ENCODE measurements at regions not wholly inside any gene's neighbourhood (a gene's known extent, or its start where the extent isn't known, plus 50 kb on each side); places are given as distances from the start of the nearest gene placed in this dataset.

DNA sequence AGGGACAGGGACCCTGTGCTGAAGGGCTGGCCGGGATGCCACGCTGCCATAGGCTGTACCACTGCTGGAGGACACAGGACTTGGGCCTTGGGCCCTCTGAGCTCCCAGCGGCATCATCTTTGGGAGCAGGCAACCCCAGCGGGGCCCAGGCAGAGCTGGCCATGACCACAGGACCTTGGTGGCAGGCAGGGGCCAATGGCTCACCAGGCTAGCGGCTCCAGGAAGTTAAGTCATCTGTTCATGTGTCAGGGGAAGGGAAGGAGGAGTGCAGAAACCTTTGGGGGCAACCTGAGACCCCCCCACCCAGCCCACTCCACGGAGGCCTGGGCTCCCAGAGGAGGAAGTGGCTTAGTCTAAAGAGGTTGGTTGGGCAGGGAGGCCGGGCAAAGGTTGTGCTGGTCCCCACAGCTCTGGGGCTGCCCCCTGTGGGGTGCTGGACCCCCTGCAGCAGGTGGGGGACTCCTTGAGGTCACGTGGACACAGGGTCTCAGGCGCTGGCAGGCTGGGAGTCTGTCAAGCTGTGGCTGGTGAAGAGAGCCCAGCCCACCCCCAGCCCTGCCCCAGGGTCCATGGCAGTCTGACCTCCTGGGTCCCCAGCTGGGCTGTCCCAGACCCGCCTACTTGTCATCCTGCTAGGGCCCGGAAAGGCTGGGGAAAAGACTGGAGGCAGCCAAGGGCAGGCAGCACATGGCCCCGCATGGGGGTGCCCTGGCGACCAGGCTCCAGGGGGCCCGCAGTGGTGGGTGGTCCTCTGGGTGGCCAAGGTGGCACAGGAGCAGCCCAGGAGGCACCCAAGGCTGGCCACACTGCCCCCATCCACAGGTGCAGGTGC, 184.3 kb downstream of the IGLL1 start:
- no peak for DNase-seq (ENCODE audit: low spot score)
- ChIA-PET POLR2A (no interaction called here), CTCF (ENCODE audit: low intra/inter-chr PET ratio, low total read pairs) (no interaction called here)
- no peak for TF ChIP-seq ZNF546 (CRISPR knock-in tag; conservative IDR thresholded peaks at IDR 0.05)
- TF ChIP-seq ZNF570 (CRISPR knock-in tag; IDR thresholded peaks at IDR 0.05; ENCODE audit: borderline replicate concordance) = no peak
- no peak for TF ChIP-seq ZNF562 (CRISPR knock-in tag; IDR thresholded peaks at IDR 0.05; ENCODE audit: borderline replicate concordance)
- no peak for TF ChIP-seq DR1 (CRISPR knock-in tag; IDR thresholded peaks at IDR 0.05)
- TF ChIP-seq, protein P1, sequence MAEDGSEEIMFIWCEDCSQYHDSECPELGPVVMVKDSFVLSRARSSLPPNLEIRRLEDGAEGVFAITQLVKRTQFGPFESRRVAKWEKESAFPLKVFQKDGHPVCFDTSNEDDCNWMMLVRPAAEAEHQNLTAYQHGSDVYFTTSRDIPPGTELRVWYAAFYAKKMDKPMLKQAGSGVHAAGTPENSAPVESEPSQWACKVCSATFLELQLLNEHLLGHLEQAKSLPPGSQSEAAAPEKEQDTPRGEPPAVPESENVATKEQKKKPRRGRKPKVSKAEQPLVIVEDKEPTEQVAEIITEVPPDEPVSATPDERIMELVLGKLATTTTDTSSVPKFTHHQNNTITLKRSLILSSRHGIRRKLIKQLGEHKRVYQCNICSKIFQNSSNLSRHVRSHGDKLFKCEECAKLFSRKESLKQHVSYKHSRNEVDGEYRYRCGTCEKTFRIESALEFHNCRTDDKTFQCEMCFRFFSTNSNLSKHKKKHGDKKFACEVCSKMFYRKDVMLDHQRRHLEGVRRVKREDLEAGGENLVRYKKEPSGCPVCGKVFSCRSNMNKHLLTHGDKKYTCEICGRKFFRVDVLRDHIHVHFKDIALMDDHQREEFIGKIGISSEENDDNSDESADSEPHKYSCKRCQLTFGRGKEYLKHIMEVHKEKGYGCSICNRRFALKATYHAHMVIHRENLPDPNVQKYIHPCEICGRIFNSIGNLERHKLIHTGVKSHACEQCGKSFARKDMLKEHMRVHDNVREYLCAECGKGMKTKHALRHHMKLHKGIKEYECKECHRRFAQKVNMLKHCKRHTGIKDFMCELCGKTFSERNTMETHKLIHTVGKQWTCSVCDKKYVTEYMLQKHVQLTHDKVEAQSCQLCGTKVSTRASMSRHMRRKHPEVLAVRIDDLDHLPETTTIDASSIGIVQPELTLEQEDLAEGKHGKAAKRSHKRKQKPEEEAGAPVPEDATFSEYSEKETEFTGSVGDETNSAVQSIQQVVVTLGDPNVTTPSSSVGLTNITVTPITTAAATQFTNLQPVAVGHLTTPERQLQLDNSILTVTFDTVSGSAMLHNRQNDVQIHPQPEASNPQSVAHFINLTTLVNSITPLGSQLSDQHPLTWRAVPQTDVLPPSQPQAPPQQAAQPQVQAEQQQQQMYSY (CRISPR knock-in tag; IDR thresholded peaks at IDR 0.05) = no peak
- no peak for TF ChIP-seq CEBPB (IDR thresholded peaks at IDR 0.05; ENCODE audit: borderline replicate concordance, low read depth, low read length)
- Histone ChIP-seq H3K27ac (ENCODE audit: extremely low read length, insufficient read depth, low read length) (no peak overlapping the region), H3K4me3 (replicated peaks in 1 of 3; ENCODE audit: insufficient read depth in 1 of 3, low read depth in 2 of 3, low read length in 3 of 3) (no peak overlapping the region), H3K9me3 (ENCODE audit: low read length) (no peaks in the 10 kb centered on the region), H3K4me2 (ENCODE audit: low read depth, low read length) (no peak overlapping the region), H3K27me3 (ENCODE audit: control insufficient read depth in 1 of 2, insufficient read depth in 2 of 2, low read length in 2 of 2) (peaks cover 6 to 34% of the 10 kb centered on the region in 2 experiments), H4K20me1 (ENCODE audit: insufficient read depth, low read length) (no peaks in the 10 kb centered on the region), H3K9ac (ENCODE audit: insufficient read depth, low read depth, low read length) (no peak overlapping the region), H2AFZ (ENCODE audit: low read length) (no peak overlapping the region), H3K79me2 (ENCODE audit: insufficient read depth, low read length) (no peaks in the 10 kb centered on the region), H3K36me3 (replicated peaks in 1 of 2; ENCODE audit: control insufficient read depth in 1 of 2, insufficient read depth in 2 of 2, low read length in 2 of 2) (no peaks in the 10 kb centered on the region), H3K4me1 (ENCODE audit: insufficient read depth, low read length) (no peaks in the 10 kb centered on the region)
- intact Hi-C loops (cut with micrococcal nuclease; ENCODE audit: unreplicated experiment) (no loop called here), in situ Hi-C loops (cut with HindIII; ENCODE audit: extremely low pct_ligation_motif_present, low pct_unique_long_range_greater_than_20kb) (loop anchor here (10.0 to 25.0 kb wide), 2 partner anchors 189 to 433 kb away; partner anchors contain the start of gene IGLL1)
- no CpG with 5 or more reads among the region's 14 CpGs for WGBS (ENCODE audit: low lambda C conversion rate)
- no TSS peak for BruUV-seq (replicated peaks)
- no peak for ATAC-seq
- no peak for FAIRE-seq
